Stomach (tissue), 8 donors: ENCODE measurements at regions not wholly inside any gene's neighbourhood (a gene's known extent, or its start where the extent isn't known, plus 50 kb on each side); places are given as distances from the start of the nearest gene placed in this dataset.

ENCODE experiments used
- DNase-seq, 2 donors: peaks; one replicate each; pipeline versions ENCODE4 v3.0.0 to v3.0.0-alpha.2; 2013 to 2019
- H3K27ac ChIP-seq, 5 donors: fragments of 200-600 bp in 4 of 5; sonication (generic) in 4 of 5; one replicate each; pipeline ENCODE4 v1.5.1; 2013 to 2019; ENCODE audit warnings: mild to moderate bottlenecking in 1 of 5, moderate library complexity in 1 of 5
- H3K27me3 ChIP-seq, 3 donors: fragments of 200-600 bp; sonication (generic); one replicate each; pipeline ENCODE4 v1.5.1; 2017 to 2019; ENCODE audit warnings: mixed run types in 1 of 3
- H3K36me3 ChIP-seq, 4 donors: fragments of 200-600 bp; sonication (generic); 1 replicate in 3 of 4; 2 replicates in 1 of 4; pipeline ENCODE4 v1.5.1; 2016 to 2019
- H3K4me1 ChIP-seq, 4 donors: fragments of 200-600 bp; sonication (generic); one replicate each; pipeline ENCODE4 v1.5.1; 2016 to 2019
- H3K4me3 ChIP-seq, 4 donors: fragments of 200-600 bp; sonication (generic) in 3 of 4; one replicate each; pipeline ENCODE4 v1.5.1; 2016 to 2019; ENCODE audit warnings: mild to moderate bottlenecking in 1 of 4
- H3K9me3 ChIP-seq, 4 donors: fragments of 200-600 bp; sonication (generic); one replicate each; pipeline ENCODE4 v1.5.1; 2016 to 2019
- EP300 ChIP-seq: sonication (generic); formaldehyde crosslinking; IDR thresholded peaks from one replicate; pipeline ENCODE4 v1.6.1; 2017; ENCODE audit warnings: antibody characterized with exemption
- POLR2A ChIP-seq, 4 donors: fragments of 450-650 bp; IDR thresholded peaks; one replicate each; pipeline ENCODE4 v1.6.1; 2016; ENCODE audit warnings: antibody characterized with exemption in 4 of 4, control low read depth in 2 of 4, mild to moderate bottlenecking in 1 of 4, moderate library complexity in 1 of 4
- POLR2AphosphoS5 ChIP-seq, 3 donors: sonication (generic); formaldehyde crosslinking; IDR thresholded peaks; one replicate each; pipeline ENCODE4 v1.6.1; 2016; ENCODE audit warnings: antibody characterized with exemption in 3 of 3
- WGBS, 5 donors: extraction: QIAGEN DNeasy Blood & Tissue Kit in 3 of 5; methylation state at CpG; one replicate each; pipeline versions ENCODE4 v1.1.5 to v1.1.7; 2013 to 2018; 5-methylcytosine and 5-hydroxymethylcytosine counted together
- intact Hi-C: fragments of 100-400 bp; cut with DNase I; formaldehyde crosslinking; loops from one replicate; pipeline ENCODE4 v1.15.1; 2023; ENCODE audit warnings: low total_unique reads
- TF ChIP-seq, protein P1 (sequence below), 7 experiments: fragments of 450-650 bp in 4 of 7; fragments of 200-600 bp in 3 of 7; sonication (generic) in 3 of 7; IDR thresholded peaks; one replicate each; pipeline ENCODE4 v1.5.1; 2016 to 2019; ENCODE audit warnings: antibody characterized with exemption in 7 of 7, control low read depth in 2 of 7, mild to moderate bottlenecking in 1 of 7
- donor health status: healthy with polysubstance abuse.
- donor health status: Bipolar disorder and iron deficiency.
- donor health status: healthy.

- Histone ChIP-seq H3K4me3 (no peak overlapping the region), H3K27me3 (no peaks in the 10 kb centered on the region), H3K36me3 (no peaks in the 10 kb centered on the region), H3K9me3 (peaks cover 0 to 8% (median 1%) of the 10 kb centered on the region in 4 donors), H3K4me1 (no peaks in the 10 kb centered on the region), H3K27ac (no peak overlapping the region)
- 89 to 93% (median 90%) methylated on average over 3 of the region's 3 CpGs for WGBS, 5 donors
- intact Hi-C loops = no loop called here
- TF ChIP-seq POLR2A (IDR thresholded peaks at IDR 0.05) (no peak), POLR2AphosphoS5 (IDR thresholded peaks at IDR 0.05) (no peak), EP300 (no peak)
- TF ChIP-seq, protein P1, sequence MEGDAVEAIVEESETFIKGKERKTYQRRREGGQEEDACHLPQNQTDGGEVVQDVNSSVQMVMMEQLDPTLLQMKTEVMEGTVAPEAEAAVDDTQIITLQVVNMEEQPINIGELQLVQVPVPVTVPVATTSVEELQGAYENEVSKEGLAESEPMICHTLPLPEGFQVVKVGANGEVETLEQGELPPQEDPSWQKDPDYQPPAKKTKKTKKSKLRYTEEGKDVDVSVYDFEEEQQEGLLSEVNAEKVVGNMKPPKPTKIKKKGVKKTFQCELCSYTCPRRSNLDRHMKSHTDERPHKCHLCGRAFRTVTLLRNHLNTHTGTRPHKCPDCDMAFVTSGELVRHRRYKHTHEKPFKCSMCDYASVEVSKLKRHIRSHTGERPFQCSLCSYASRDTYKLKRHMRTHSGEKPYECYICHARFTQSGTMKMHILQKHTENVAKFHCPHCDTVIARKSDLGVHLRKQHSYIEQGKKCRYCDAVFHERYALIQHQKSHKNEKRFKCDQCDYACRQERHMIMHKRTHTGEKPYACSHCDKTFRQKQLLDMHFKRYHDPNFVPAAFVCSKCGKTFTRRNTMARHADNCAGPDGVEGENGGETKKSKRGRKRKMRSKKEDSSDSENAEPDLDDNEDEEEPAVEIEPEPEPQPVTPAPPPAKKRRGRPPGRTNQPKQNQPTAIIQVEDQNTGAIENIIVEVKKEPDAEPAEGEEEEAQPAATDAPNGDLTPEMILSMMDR (IDR thresholded peaks at IDR 0.05) = no peak
- DNase-seq = no peak
Measured at GRCh38 chr18:65227970-65228369, 522.8 kb upstream of the CDH7 start.

- DNase-seq = no peak
- H3K4me1 ChIP-seq = no peaks in the 10 kb centered on the region
- H3K4me3 ChIP-seq = no peak overlapping the region
- no peaks in the 10 kb centered on the region for H3K36me3 ChIP-seq
- H3K27me3 ChIP-seq = no peaks in the 10 kb centered on the region
- H3K27ac ChIP-seq = no peak overlapping the region
- intact Hi-C loops = no loop called here
- H3K9me3 ChIP-seq = peaks cover 0 to 6% (median 0%) of the 10 kb centered on the region in 4 donors
- WGBS, 5 donors = 50 to 81% (median 63%) methylated on average over 1 of the region's 1 CpG
- TF ChIP-seq POLR2A (IDR thresholded peaks at IDR 0.05) = no peak
- TF ChIP-seq, protein P1 (IDR thresholded peaks at IDR 0.05) = no peak
- TF ChIP-seq EP300 = no peak
- TF ChIP-seq POLR2AphosphoS5 (IDR thresholded peaks at IDR 0.05) = no peak
Measured at GRCh38 chr18:65221736-65222135, 529.1 kb upstream of the CDH7 start.

DNA sequence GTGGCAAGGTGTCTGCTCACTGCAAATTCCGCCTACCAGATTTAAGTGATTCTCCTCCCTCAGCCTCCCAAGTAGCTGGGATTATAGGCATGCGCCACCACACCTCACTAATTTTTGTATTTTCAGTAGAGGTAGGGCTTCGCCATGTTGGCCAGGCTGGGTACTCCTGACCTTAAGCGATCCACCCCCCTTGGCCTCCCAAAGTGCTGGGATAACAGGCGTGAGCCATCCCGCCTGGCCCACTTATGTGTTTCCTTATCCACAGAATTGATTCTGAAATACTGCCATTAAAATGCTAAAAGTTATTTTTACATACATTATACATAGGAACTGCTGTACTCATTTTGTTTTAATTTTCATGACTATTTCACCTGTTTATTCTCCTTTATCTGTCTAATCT is 529.7 kb upstream of the CDH7 start:
- Histone ChIP-seq H3K4me1 (no peaks in the 10 kb centered on the region), H3K4me3 (no peak overlapping the region), H3K9me3 (peaks cover 0 to 6% (median 0%) of the 10 kb centered on the region in 4 donors), H3K27me3 (no peaks in the 10 kb centered on the region), H3K27ac (no peak overlapping the region), H3K36me3 (no peaks in the 10 kb centered on the region)
- DNase-seq = no peak
- TF ChIP-seq, protein P1 (IDR thresholded peaks at IDR 0.05) = no peak
- no peak for TF ChIP-seq POLR2AphosphoS5 (IDR thresholded peaks at IDR 0.05)
- TF ChIP-seq POLR2A (IDR thresholded peaks at IDR 0.05) = no peak
- no peak for TF ChIP-seq EP300
- 93 to 98% (median 95%) methylated on average over 6 of the region's 6 CpGs for WGBS, 5 donors
- intact Hi-C loops = no loop called here

- no peak for TF ChIP-seq POLR2AphosphoS5 (IDR thresholded peaks at IDR 0.05)
- TF ChIP-seq, protein P1 (IDR thresholded peaks at IDR 0.05) = no peak
- no peak for TF ChIP-seq EP300
- no peak for TF ChIP-seq POLR2A (IDR thresholded peaks at IDR 0.05)
- no peaks in the 10 kb centered on the region for H3K27me3 ChIP-seq
- peaks cover 0 to 4% (median 0%) of the 10 kb centered on the region in 4 donors for H3K9me3 ChIP-seq
- no peak for DNase-seq
- H3K36me3 ChIP-seq = no peaks in the 10 kb centered on the region
- H3K4me1 ChIP-seq = no peaks in the 10 kb centered on the region
- 61 to 72% (median 68%) methylated on average over 11 of the region's 11 CpGs for WGBS, 5 donors
- H3K27ac ChIP-seq = no peak overlapping the region
- H3K4me3 ChIP-seq = no peak overlapping the region
- intact Hi-C loops = no loop called here
Measured at GRCh38 chr18:65215865-65216466, 534.8 kb upstream of the CDH7 start.
